DND-41 (cell line): ENCODE measurements at regions not wholly inside any gene's neighbourhood (a gene's known extent, or its start where the extent isn't known, plus 50 kb on each side); places are given as distances from the start of the nearest gene placed in this dataset.

ENCODE experiments used
- EZH2 ChIP-seq: IDR thresholded peaks from 3 replicates; pipeline ENCODE4 v1.6.1; 2012; ENCODE audit warnings: borderline replicate concordance, low read depth, mild to moderate bottlenecking, moderate library complexity, low read length, inconsistent platforms; ENCODE audit not compliant: severe bottlenecking
- TF ChIP-seq, protein P1 (sequence below): IDR thresholded peaks from 2 replicates; pipeline ENCODE4 v1.5.1; 2012; ENCODE audit warnings: borderline replicate concordance, low read length, moderate library complexity, mild to moderate bottlenecking; ENCODE audit not compliant: poor library complexity, severe bottlenecking; ENCODE audit errors: extremely low read depth

- TF ChIP-seq, protein P1, sequence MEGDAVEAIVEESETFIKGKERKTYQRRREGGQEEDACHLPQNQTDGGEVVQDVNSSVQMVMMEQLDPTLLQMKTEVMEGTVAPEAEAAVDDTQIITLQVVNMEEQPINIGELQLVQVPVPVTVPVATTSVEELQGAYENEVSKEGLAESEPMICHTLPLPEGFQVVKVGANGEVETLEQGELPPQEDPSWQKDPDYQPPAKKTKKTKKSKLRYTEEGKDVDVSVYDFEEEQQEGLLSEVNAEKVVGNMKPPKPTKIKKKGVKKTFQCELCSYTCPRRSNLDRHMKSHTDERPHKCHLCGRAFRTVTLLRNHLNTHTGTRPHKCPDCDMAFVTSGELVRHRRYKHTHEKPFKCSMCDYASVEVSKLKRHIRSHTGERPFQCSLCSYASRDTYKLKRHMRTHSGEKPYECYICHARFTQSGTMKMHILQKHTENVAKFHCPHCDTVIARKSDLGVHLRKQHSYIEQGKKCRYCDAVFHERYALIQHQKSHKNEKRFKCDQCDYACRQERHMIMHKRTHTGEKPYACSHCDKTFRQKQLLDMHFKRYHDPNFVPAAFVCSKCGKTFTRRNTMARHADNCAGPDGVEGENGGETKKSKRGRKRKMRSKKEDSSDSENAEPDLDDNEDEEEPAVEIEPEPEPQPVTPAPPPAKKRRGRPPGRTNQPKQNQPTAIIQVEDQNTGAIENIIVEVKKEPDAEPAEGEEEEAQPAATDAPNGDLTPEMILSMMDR = no peak
- TF ChIP-seq EZH2 = no peak
These were observed 419.4 kb downstream of the NDFIP2 start for GRCh38 chr13:79900356-79900755.
